ENCODE measurements at regions not wholly inside any gene's neighbourhood (a gene's known extent, or its start where the extent isn't known, plus 50 kb on each side); places are given as distances from the start of the nearest gene placed in this dataset.
"Not testable (repeated sequence)": the region's sequence is repeated elsewhere in the genome, so short reads cannot be mapped to it uniquely, and the experiment has no call there.

- ATAC-seq, result peak in 1 of 2 donors; percentile 56
These were observed 54.7 kb downstream of the OR4M2 start for GRCh38 chr15:22134941-22135566.

GRCh38 chr15:22137572-22137971 is 57.2 kb downstream of the OR4M2 start:
- not testable (repeated sequence) for ATAC-seq

GRCh38 chr15:22141106-22141505 is 60.8 kb downstream of the OR4M2 start:
- not testable (repeated sequence) for ATAC-seq

GRCh38 chr15:22148109-22148508 is 67.8 kb downstream of the OR4M2 start:
- ATAC-seq, result peak; percentile 94 to 95

- not testable (repeated sequence) for ATAC-seq
These were observed 77.9 kb downstream of the OR4M2 start for GRCh38 chr15:22158243-22158642.

- ATAC-seq, result peak; percentile 56 to 61
These were observed 80.0 kb downstream of the OR4M2 start for GRCh38 chr15:22160283-22160682.

- ATAC-seq, result peak; percentile 28 to 34
These were observed 80.4 kb downstream of the OR4M2 start for GRCh38 chr15:22160741-22161140.

- ATAC-seq, result peak; percentile 61 to 70
These were observed 81.1 kb downstream of the OR4M2 start for GRCh38 chr15:22161398-22161797.

- peak; percentile 72 to 80 for ATAC-seq
These were observed 83.4 kb downstream of the OR4M2 start for GRCh38 chr15:22163715-22164114.

GRCh38 chr15:22167521-22167920 is 87.2 kb downstream of the OR4M2 start:
- peak in 1 of 2 donors; percentile 31 for ATAC-seq

- peak; percentile 89 to 92 for ATAC-seq
These were observed 93.0 kb downstream of the OR4M2 start for GRCh38 chr15:22173029-22173998.

GRCh38 chr15:22174088-22174487 is 93.8 kb downstream of the OR4M2 start:
- ATAC-seq, result not testable (repeated sequence)

GRCh38 chr15:22177965-22178364 is 97.6 kb downstream of the OR4M2 start:
- ATAC-seq, result peak; percentile 28 to 49

- peak; percentile 87 to 90 for ATAC-seq
These were observed 98.1 kb downstream of the OR4M2 start for GRCh38 chr15:22178438-22178837.

- not testable (repeated sequence) for ATAC-seq
These were observed 98.7 kb downstream of the OR4M2 start for GRCh38 chr15:22179043-22179442.

- ATAC-seq, result peak in 1 of 2 donors; percentile 25
These were observed 100.3 kb downstream of the OR4M2 start for GRCh38 chr15:22180611-22181010.

GRCh38 chr15:22184678-22185077 is 104.4 kb downstream of the OR4M2 start:
- ATAC-seq, result not testable (repeated sequence)

GRCh38 chr15:22186846-22187532 is 106.7 kb downstream of the OR4M2 start:
- peak; percentile 91 to 93 for ATAC-seq

GRCh38 chr15:22191818-22192217 is 111.5 kb downstream of the OR4M2 start:
- ATAC-seq, result not testable (repeated sequence)

GRCh38 chr15:22194739-22195617 is 114.7 kb downstream of the OR4M2 start:
- peak; percentile 72 to 80 for ATAC-seq

GRCh38 chr15:22196423-22196822 is 116.1 kb downstream of the OR4M2 start:
- not testable (repeated sequence) for ATAC-seq

GRCh38 chr15:22200417-22200816 is 120.1 kb downstream of the OR4M2 start:
- not testable (repeated sequence) for ATAC-seq

Data from activated CD4-positive, CD25-positive, alpha-beta regulatory T cell treated with anti-CD3 and anti-CD28 coated beads, Interleukin-2, amount 50 U/mL, for 24 hours (primary cell).